Esophagus muscularis mucosa (tissue), 3 donors: ENCODE measurements at regions not wholly inside any gene's neighbourhood (a gene's known extent, or its start where the extent isn't known, plus 50 kb on each side); places are given as distances from the start of the nearest gene placed in this dataset.

Experiments
- EP300 ChIP-seq: sonication (generic); formaldehyde crosslinking; IDR thresholded peaks from one replicate; pipeline ENCODE4 v1.6.1; 2017; ENCODE audit warnings: antibody characterized with exemption
- POLR2AphosphoS5 ChIP-seq, 2 donors: sonication (generic); formaldehyde crosslinking; IDR thresholded peaks; one replicate each; pipeline ENCODE4 v1.6.1; 2017; ENCODE audit warnings: antibody characterized with exemption in 2 of 2

- TF ChIP-seq EP300 = no peak
- no peak for TF ChIP-seq POLR2AphosphoS5 (IDR thresholded peaks at IDR 0.05)
Observed at GRCh38 chr2:64367444-64368232, 86.3 kb upstream of the LGALSL start.
